ENCODE measurements at regions not wholly inside any gene's neighbourhood (a gene's known extent, or its start where the extent isn't known, plus 50 kb on each side); places are given as distances from the start of the nearest gene placed in this dataset.
A peak's percentile ranks its signal among the peaks of the same experiment; 100 is the strongest.

DNA sequence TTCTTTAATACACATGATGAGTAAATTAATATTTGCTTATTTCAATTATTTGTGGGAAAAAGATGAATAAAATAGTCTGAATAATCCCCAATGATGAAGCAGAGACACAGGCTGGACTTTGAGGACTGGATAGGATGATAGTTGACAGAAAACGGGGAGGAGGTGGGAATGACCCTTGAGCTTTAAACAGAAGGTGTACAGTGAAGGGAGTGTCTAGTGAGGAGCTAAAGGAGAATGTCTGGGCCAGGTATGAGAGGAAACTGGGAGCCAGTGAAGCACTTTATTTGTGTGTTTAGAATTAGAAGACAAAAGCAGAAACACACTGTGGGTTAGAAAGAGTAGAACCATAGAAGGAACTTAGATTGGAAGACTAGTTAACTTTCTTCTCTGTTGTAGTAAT, 230.4 kb upstream of the CA10 start:
- Histone ChIP-seq H3K36me3 (no peaks in the 10 kb centered on the region), H3K27ac (no peak overlapping the region), H3K9me3 (no peaks in the 10 kb centered on the region), H3K27me3 (peaks cover 0 to 4% of the 10 kb centered on the region in 2 donors), H3K4me1 (no peaks in the 10 kb centered on the region), H3K4me3 (no peak overlapping the region)
- 36% methylated on average over 1 of the region's 1 CpG for WGBS (ENCODE audit: insufficient coverage, low coverage, low lambda C conversion rate, missing lambda C conversion rate)
- intact Hi-C loops (cut with DNase I) = no loop called here
- ATAC-seq = no peak
- no peak for DNase-seq
- TF ChIP-seq POLR2A (IDR thresholded peaks at IDR 0.05) = no peak
- TF ChIP-seq, protein P1, sequence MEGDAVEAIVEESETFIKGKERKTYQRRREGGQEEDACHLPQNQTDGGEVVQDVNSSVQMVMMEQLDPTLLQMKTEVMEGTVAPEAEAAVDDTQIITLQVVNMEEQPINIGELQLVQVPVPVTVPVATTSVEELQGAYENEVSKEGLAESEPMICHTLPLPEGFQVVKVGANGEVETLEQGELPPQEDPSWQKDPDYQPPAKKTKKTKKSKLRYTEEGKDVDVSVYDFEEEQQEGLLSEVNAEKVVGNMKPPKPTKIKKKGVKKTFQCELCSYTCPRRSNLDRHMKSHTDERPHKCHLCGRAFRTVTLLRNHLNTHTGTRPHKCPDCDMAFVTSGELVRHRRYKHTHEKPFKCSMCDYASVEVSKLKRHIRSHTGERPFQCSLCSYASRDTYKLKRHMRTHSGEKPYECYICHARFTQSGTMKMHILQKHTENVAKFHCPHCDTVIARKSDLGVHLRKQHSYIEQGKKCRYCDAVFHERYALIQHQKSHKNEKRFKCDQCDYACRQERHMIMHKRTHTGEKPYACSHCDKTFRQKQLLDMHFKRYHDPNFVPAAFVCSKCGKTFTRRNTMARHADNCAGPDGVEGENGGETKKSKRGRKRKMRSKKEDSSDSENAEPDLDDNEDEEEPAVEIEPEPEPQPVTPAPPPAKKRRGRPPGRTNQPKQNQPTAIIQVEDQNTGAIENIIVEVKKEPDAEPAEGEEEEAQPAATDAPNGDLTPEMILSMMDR (IDR thresholded peaks at IDR 0.05) = no peak

DNA sequence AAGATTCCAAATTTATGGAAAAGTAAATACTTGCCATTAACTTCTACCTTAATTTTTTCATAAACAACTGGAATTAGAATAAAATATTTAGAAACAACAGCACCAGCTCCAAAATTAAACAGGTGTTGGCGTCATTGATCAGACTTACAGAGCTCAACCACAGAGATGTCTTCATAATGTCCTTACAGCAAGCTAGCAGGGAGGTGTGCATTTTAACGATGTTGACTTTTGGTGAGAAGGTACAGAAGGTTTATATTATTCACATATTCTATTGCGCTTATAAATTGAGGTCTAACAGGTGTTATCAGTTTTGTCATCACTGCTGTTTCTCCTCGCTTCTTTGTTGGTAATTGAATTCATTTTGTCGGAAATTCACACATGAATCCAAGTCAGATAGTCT, 226.2 kb upstream of the CA10 start:
- intact Hi-C loops (cut with DNase I) = no loop called here
- ATAC-seq (no peak), DNase-seq (no peak)
- no peaks in the 10 kb centered on the region for H3K9me3 ChIP-seq
- H3K4me1 ChIP-seq = no peaks in the 10 kb centered on the region
- H3K36me3 ChIP-seq = no peaks in the 10 kb centered on the region
- peaks cover 0 to 14% of the 10 kb centered on the region in 2 donors for H3K27me3 ChIP-seq
- H3K4me3 ChIP-seq = no peak overlapping the region
- 52% methylated on average over 5 of the region's 5 CpGs for WGBS (ENCODE audit: insufficient coverage, low coverage, low lambda C conversion rate, missing lambda C conversion rate)
- TF ChIP-seq, protein P1 (IDR thresholded peaks at IDR 0.05) = no peak
- H3K27ac ChIP-seq = no peak overlapping the region

DNA sequence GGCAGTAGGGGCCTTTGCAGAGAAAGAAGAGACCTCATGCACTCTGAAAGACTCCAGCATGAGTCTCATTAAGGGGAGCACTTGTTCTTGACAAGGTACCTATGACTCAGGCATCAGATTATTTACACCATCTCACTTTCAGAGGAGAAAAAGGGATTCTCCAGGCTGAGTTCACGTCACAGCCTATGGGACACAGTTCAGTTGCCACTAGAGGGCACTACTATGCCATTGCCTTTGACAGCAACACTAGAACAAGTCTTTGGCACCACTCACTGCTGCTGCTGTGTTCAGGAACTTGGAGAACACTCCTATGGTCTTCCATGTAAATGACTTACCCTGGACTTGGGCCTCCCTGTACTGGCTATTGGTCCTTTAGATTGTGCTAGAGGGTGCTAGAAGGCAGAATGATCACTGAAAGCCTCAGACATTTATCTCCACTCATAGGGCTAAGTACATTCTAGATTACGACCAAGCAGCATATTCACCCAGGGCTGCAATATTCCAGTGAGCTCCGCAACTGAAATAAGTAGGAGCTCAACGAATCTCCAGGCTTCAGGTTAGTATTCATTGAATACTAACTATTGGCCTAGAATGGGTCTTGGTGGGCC, 225.1 kb upstream of the CA10 start:
- peaks cover 0 to 14% of the 10 kb centered on the region in 2 donors for H3K27me3 ChIP-seq
- no peaks in the 10 kb centered on the region for H3K4me1 ChIP-seq
- DNase-seq = peak in 2 of 3 donors; percentile 34 to 68
- no peak for TF ChIP-seq POLR2A (IDR thresholded peaks at IDR 0.05)
- TF ChIP-seq, protein P1 (IDR thresholded peaks at IDR 0.05) = peak; percentile 73 to 85 (median 80)
- H3K4me3 ChIP-seq = no peak overlapping the region
- 32% methylated on average over 4 of the region's 4 CpGs for WGBS (ENCODE audit: insufficient coverage, low coverage, low lambda C conversion rate, missing lambda C conversion rate)
- no peak overlapping the region for H3K27ac ChIP-seq
- no peaks in the 10 kb centered on the region for H3K36me3 ChIP-seq
- no peaks in the 10 kb centered on the region for H3K9me3 ChIP-seq
- peak; percentile 92 to 98 (median 97) for ATAC-seq
- intact Hi-C loops (cut with DNase I) = no loop called here

DNA sequence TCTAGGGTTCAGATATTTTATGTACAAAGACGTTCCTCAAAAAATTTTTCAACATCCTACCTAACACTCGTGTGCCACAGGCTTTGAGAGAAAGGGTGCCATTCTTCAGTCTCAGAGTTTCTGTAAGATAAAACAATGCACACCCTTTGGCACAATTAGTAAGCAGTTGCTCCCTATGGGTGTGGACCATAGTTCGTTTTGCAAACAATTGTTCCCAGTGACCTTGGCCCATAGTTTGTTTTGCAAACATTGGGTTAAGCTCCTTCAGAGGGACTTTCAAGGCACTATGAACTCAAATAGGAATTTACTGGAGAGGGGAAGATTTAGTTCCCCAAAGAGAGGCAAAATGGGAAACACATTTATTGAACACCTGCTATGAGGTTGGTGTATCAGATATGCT, 220.3 kb upstream of the CA10 start:
- no peaks in the 10 kb centered on the region for H3K4me1 ChIP-seq
- no peaks in the 10 kb centered on the region for H3K9me3 ChIP-seq
- ATAC-seq (no peak), DNase-seq (no peak)
- intact Hi-C loops (cut with DNase I) = no loop called here
- TF ChIP-seq POLR2A (IDR thresholded peaks at IDR 0.05) = no peak
- TF ChIP-seq, protein P1 (IDR thresholded peaks at IDR 0.05) = no peak
- WGBS (ENCODE audit: insufficient coverage, low coverage, low lambda C conversion rate, missing lambda C conversion rate) = 36% methylated on average over 3 of the region's 3 CpGs
- no peaks in the 10 kb centered on the region for H3K36me3 ChIP-seq
- H3K27ac ChIP-seq = no peak overlapping the region
- peaks cover 0 to 9% of the 10 kb centered on the region in 2 donors for H3K27me3 ChIP-seq
- H3K4me3 ChIP-seq = no peak overlapping the region

DNA sequence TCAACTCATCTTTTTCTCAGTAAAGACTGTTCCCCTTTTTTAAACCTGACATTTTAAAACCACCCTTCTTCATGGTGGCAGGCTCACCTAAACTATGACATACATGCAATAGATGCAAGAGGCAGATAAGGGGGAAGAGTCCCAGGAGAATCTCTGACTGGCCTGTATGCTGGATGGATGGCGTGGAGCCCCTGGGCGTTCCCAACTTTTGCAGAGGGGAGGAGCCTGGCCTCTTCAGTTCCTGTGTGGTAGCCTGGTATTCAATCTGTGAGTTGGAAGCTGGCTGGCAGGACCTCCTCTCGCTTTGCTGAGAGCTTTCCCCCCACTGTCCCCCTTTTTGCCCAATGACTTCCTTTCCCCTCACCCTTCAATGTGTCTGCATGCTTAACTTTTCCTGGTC, 217.6 kb upstream of the CA10 start:
- H3K27me3 ChIP-seq = peaks cover 0 to 6% of the 10 kb centered on the region in 2 donors
- H3K27ac ChIP-seq = no peak overlapping the region
- WGBS (ENCODE audit: insufficient coverage, low coverage, low lambda C conversion rate, missing lambda C conversion rate) = 70% methylated on average over 2 of the region's 3 CpGs
- no peak for ATAC-seq
- no peaks in the 10 kb centered on the region for H3K9me3 ChIP-seq
- intact Hi-C loops (cut with DNase I) = no loop called here
- H3K4me1 ChIP-seq = no peaks in the 10 kb centered on the region
- peaks cover 0 to 2% (median 0%) of the 10 kb centered on the region in 4 donors for H3K36me3 ChIP-seq
- no peak overlapping the region for H3K4me3 ChIP-seq
- TF ChIP-seq POLR2A (IDR thresholded peaks at IDR 0.05) = no peak
- TF ChIP-seq, protein P1 (IDR thresholded peaks at IDR 0.05) = no peak
- DNase-seq = no peak
